ENCODE measurements at regions not wholly inside any gene's neighbourhood (a gene's known extent, or its start where the extent isn't known, plus 50 kb on each side); places are given as distances from the start of the nearest gene placed in this dataset.
"Not testable (repeated sequence)": the region's sequence is repeated elsewhere in the genome, so short reads cannot be mapped to it uniquely, and the experiment has no call there.

GRCh38 chr5:125487652-125488051, 741.2 kb upstream of the ZNF608 start:
- not testable (repeated sequence) for DNase-seq

GRCh38 chr5:125489146-125489545, 742.7 kb upstream of the ZNF608 start:
- DNase-seq, result no peak

GRCh38 chr5:125491986-125492492, 745.6 kb upstream of the ZNF608 start:
- DNase-seq, result no peak

GRCh38 chr5:125492977-125493376, 746.5 kb upstream of the ZNF608 start:
- no peak for DNase-seq

GRCh38 chr5:125496393-125496792, 750.0 kb upstream of the ZNF608 start:
- no peak for DNase-seq

GRCh38 chr5:125497651-125498050, 751.2 kb upstream of the ZNF608 start:
- DNase-seq, result no peak

- no peak for DNase-seq
Observed at GRCh38 chr5:125499636-125500332, 753.3 kb upstream of the ZNF608 start.

- no peak for DNase-seq
Observed at GRCh38 chr5:125501396-125501795, 755.0 kb upstream of the ZNF608 start.

- DNase-seq, result no peak
Observed at GRCh38 chr5:125503946-125504345, 757.5 kb upstream of the ZNF608 start.

GRCh38 chr5:125505115-125505514, 758.7 kb upstream of the ZNF608 start:
- no peak for DNase-seq

- no peak for DNase-seq
Observed at GRCh38 chr5:125506124-125506523, 759.7 kb upstream of the ZNF608 start.

- DNase-seq, result no peak
Observed at GRCh38 chr5:125508225-125508624, 761.8 kb upstream of the ZNF608 start.

GRCh38 chr5:125510651-125511050, 764.2 kb upstream of the ZNF608 start:
- DNase-seq, result no peak

- no peak for DNase-seq
Observed at GRCh38 chr5:125517973-125518550, 771.6 kb upstream of the ZNF608 start.

GRCh38 chr5:125521289-125521688, 774.9 kb upstream of the ZNF608 start:
- no peak for DNase-seq

GRCh38 chr5:125525356-125525755, 778.9 kb upstream of the ZNF608 start:
- no peak for DNase-seq

- DNase-seq, result no peak
Observed at GRCh38 chr5:125526966-125527365, 780.5 kb upstream of the ZNF608 start.

GRCh38 chr5:125528881-125529280, 782.4 kb upstream of the ZNF608 start:
- no peak for DNase-seq

GRCh38 chr5:125530833-125531615, 784.6 kb upstream of the ZNF608 start:
- DNase-seq, result no peak

- no peak for DNase-seq
Observed at GRCh38 chr5:125536095-125536494, 789.7 kb upstream of the ZNF608 start.

- no peak for DNase-seq
Observed at GRCh38 chr5:125536582-125536981, 790.1 kb upstream of the ZNF608 start.

GRCh38 chr5:125537661-125538060, 791.2 kb upstream of the ZNF608 start:
- DNase-seq, result no peak

- DNase-seq, result no peak
Observed at GRCh38 chr5:125538469-125538868, 792.0 kb upstream of the ZNF608 start.

- no peak for DNase-seq
Observed at GRCh38 chr5:125541085-125541484, 794.6 kb upstream of the ZNF608 start.
